Activated CD4-positive, alpha-beta T cell treated with anti-CD3 and anti-CD28 coated beads, Interleukin-2, Interleukin-6, amounts not matched to agents 100 ng/mL and 50 ng/mL, durations not matched to agents 16 hours and 8 hours (primary cell): ENCODE measurements at regions not wholly inside any gene's neighbourhood (a gene's known extent, or its start where the extent isn't known, plus 50 kb on each side); places are given as distances from the start of the nearest gene placed in this dataset.

Experiments
- DNase-seq: peaks from one replicate; pipeline ENCODE4 v3.0.0-alpha.2; 2020

- DNase-seq: no peak
Measured at GRCh38 chr18:39524370-39524769, 1958.8 kb upstream of the CELF4 start.

- DNase-seq: no peak
Measured at GRCh38 chr18:39523281-39523680, 1957.7 kb upstream of the CELF4 start.

- no peak for DNase-seq
Measured at GRCh38 chr18:39521164-39521563, 1955.6 kb upstream of the CELF4 start.

GRCh38 chr18:39519741-39520140 is 1954.1 kb upstream of the CELF4 start:
- no peak for DNase-seq

- DNase-seq: no peak
Measured at GRCh38 chr18:39515299-39515698, 1949.7 kb upstream of the CELF4 start.

- DNase-seq: no peak
Measured at GRCh38 chr18:39513186-39513585, 1947.6 kb upstream of the CELF4 start.

- DNase-seq: no peak
Measured at GRCh38 chr18:39506581-39507330, 1941.2 kb upstream of the CELF4 start.

GRCh38 chr18:39500306-39500705 is 1934.7 kb upstream of the CELF4 start:
- no peak for DNase-seq

GRCh38 chr18:39497821-39498220 is 1932.2 kb upstream of the CELF4 start:
- DNase-seq: no peak

GRCh38 chr18:39496986-39497385 is 1931.4 kb upstream of the CELF4 start:
- DNase-seq: no peak

GRCh38 chr18:39494211-39494896 is 1928.8 kb upstream of the CELF4 start:
- DNase-seq: peak; percentile 16

GRCh38 chr18:39491408-39491807 is 1925.8 kb upstream of the CELF4 start:
- DNase-seq: no peak

GRCh38 chr18:39489431-39489830 is 1923.8 kb upstream of the CELF4 start:
- no peak for DNase-seq

GRCh38 chr18:39487932-39488331 is 1922.3 kb upstream of the CELF4 start:
- no peak for DNase-seq

- no peak for DNase-seq
Measured at GRCh38 chr18:39486268-39486667, 1920.7 kb upstream of the CELF4 start.

GRCh38 chr18:39485696-39486095 is 1920.1 kb upstream of the CELF4 start:
- DNase-seq: no peak

- no peak for DNase-seq
Measured at GRCh38 chr18:39481281-39481680, 1915.7 kb upstream of the CELF4 start.

- DNase-seq: no peak
Measured at GRCh38 chr18:39480494-39481195, 1915.0 kb upstream of the CELF4 start.

GRCh38 chr18:39464006-39464405 is 1898.4 kb upstream of the CELF4 start:
- DNase-seq: no peak

- DNase-seq: peak; percentile 3
Measured at GRCh38 chr18:39462436-39462835, 1896.8 kb upstream of the CELF4 start.

- DNase-seq: no peak
Measured at GRCh38 chr18:39460136-39460535, 1894.5 kb upstream of the CELF4 start.

GRCh38 chr18:39455285-39455684 is 1889.7 kb upstream of the CELF4 start:
- DNase-seq: no peak

- DNase-seq: no peak
Measured at GRCh38 chr18:39454866-39455265, 1889.3 kb upstream of the CELF4 start.

- DNase-seq: no peak
Measured at GRCh38 chr18:39453882-39454281, 1888.3 kb upstream of the CELF4 start.
